H1 (cell line): ENCODE measurements at regions not wholly inside any gene's neighbourhood (a gene's known extent, or its start where the extent isn't known, plus 50 kb on each side); places are given as distances from the start of the nearest gene placed in this dataset.

Source experiments
- BRCA1 ChIP-seq: IDR thresholded peaks from 2 replicates; pipeline ENCODE4 v1.6.1; 2012; ENCODE audit warnings: low read depth, low read length, improper control_type of control experiment
- CBX5 ChIP-seq: fragments of 300-800, 300-1000 bp; sonication (generic); IDR thresholded peaks from 2 replicates; pipeline ENCODE4 v1.7.1; 2016; ENCODE audit warnings: antibody characterized with exemption, low read length, low read depth
- CHD1 ChIP-seq: IDR thresholded peaks from 2 replicates; pipeline ENCODE4 v1.6.1; 2012; ENCODE audit warnings: low read depth, low read length, improper control_type of control experiment
- SP2 ChIP-seq: IDR thresholded peaks from 2 replicates; pipeline ENCODE4 v1.6.1; 2012; ENCODE audit warnings: mild to moderate bottlenecking, low read length, inconsistent platforms

DNA sequence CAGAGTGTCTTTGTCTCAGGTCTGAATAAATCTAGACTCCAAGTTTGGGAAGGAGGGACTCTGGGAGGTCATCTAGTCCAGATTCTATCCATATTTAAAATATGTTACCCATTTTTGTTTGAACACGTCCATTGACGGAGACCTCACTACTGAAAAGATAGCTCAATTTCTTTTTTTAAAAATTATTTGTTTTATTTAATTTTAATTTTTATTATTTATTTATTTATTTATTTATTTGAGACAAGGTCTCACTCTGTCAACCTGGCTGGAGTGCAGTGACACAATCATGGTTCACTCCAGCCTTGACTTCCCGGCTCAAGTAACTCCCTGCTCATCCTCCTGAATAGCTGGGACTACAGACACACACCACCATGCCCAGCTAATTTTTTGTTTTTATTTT lies 89.5 kb upstream of the SNX19 start (continued):
- TF ChIP-seq CHD1 (no peak), CBX5 (no peak), SP2 (no peak), BRCA1 (no peak)
